WTC11 (cell line): ENCODE measurements at regions not wholly inside any gene's neighbourhood (a gene's known extent, or its start where the extent isn't known, plus 50 kb on each side); places are given as distances from the start of the nearest gene placed in this dataset.

Experiments
- ATAC-seq: fragments of 200-7000 bp; cut with Tn5 transposase; 2 replicates; pipeline ENCODE4 v1.10.0; 2021; ENCODE audit warnings: mild to moderate bottlenecking, moderate library complexity
- CTCF ChIA-PET: fragments of 300-600 bp; sonication (Branson Sonifier 250); formaldehyde crosslinking; loops from one replicate; lab custom pipeline; 2021; ENCODE audit warnings: antibody characterized with exemption; lab: Charles Lee
- POLR2A ChIA-PET: fragments of 350-600 bp; sonication (Branson Sonifier 250); formaldehyde crosslinking; loops from one replicate; lab custom pipeline; 2021; ENCODE audit warnings: antibody characterized with exemption; lab: Charles Lee
- DNase-seq: peaks from one replicate; pipeline ENCODE4 v3.0.0; 2021; ENCODE audit warnings: low spot score
- H3K27ac Mint-ChIP-seq: 2 replicates; pipeline ENCODE4 v1.8.0; 2021; ENCODE audit warnings: mixed read lengths
- H3K27me3 Mint-ChIP-seq: 2 replicates; pipeline ENCODE4 v1.8.0; 2021; ENCODE audit warnings: low read depth, mild to moderate bottlenecking, moderate library complexity, mixed read lengths
- H3K36me3 Mint-ChIP-seq: 2 replicates; pipeline ENCODE4 v1.8.0; 2021; ENCODE audit warnings: mixed read lengths
- H3K4me1 Mint-ChIP-seq: 2 replicates; pipeline ENCODE4 v1.8.0; 2022; ENCODE audit warnings: mixed read lengths
- H3K4me3 Mint-ChIP-seq: 2 replicates; pipeline ENCODE4 v1.8.0; 2021; ENCODE audit warnings: mild to moderate bottlenecking, moderate library complexity, mixed read lengths
- H3K9me3 Mint-ChIP-seq: 2 replicates; pipeline ENCODE4 v1.8.0; 2021; ENCODE audit warnings: mixed read lengths
- AR ChIP-seq: fragments of 250-450 bp; sonication (Bioruptor Pico); IDR thresholded peaks from 2 replicates; pipeline ENCODE4 v1.9.0; 2021; ENCODE audit warnings: mild to moderate bottlenecking
- ATF6 ChIP-seq: sonication (generic); formaldehyde crosslinking; IDR thresholded peaks from 2 replicates; pipeline ENCODE4 v1.8.1; 2023; ENCODE audit warnings: mild to moderate bottlenecking, missing genetic modification reagents
- CBFB ChIP-seq: sonication (generic); formaldehyde crosslinking; IDR thresholded peaks from 2 replicates; pipeline ENCODE4 v1.8.1; 2022; ENCODE audit warnings: mild to moderate bottlenecking, low read depth, missing genetic modification reagents
- CREB1 ChIP-seq: sonication (generic); formaldehyde crosslinking; IDR thresholded peaks from 2 replicates; pipeline ENCODE4 v1.8.0; 2023; ENCODE audit warnings: mild to moderate bottlenecking, missing genetic modification reagents
- ESRRA ChIP-seq: sonication (generic); formaldehyde crosslinking; IDR thresholded peaks from 2 replicates; pipeline ENCODE4 v1.8.1; 2022; ENCODE audit warnings: mild to moderate bottlenecking, missing genetic modification reagents, borderline replicate concordance
- FOXP4 ChIP-seq: sonication (generic); formaldehyde crosslinking; IDR thresholded peaks from 2 replicates; pipeline ENCODE4 v1.8.0; 2022; ENCODE audit warnings: mild to moderate bottlenecking, missing genetic modification reagents
- IRF2 ChIP-seq: sonication (generic); formaldehyde crosslinking; IDR thresholded peaks from 2 replicates; pipeline ENCODE4 v1.8.0; 2022; ENCODE audit warnings: low read depth, missing genetic modification reagents, borderline replicate concordance
- JUN ChIP-seq: sonication (generic); formaldehyde crosslinking; IDR thresholded peaks from 2 replicates; pipeline ENCODE4 v1.8.0; 2023; ENCODE audit warnings: mild to moderate bottlenecking, missing genetic modification reagents
- MAX ChIP-seq: sonication (generic); formaldehyde crosslinking; IDR thresholded peaks from 2 replicates; pipeline ENCODE4 v1.8.0; 2022; ENCODE audit warnings: mild to moderate bottlenecking, missing genetic modification reagents
- MLX ChIP-seq: sonication (generic); formaldehyde crosslinking; IDR thresholded peaks from 2 replicates; pipeline ENCODE4 v1.8.1; 2023; ENCODE audit warnings: mild to moderate bottlenecking, missing genetic modification reagents, moderate library complexity
- NFATC4 ChIP-seq: fragments of 250-450 bp; sonication (Bioruptor Pico); IDR thresholded peaks from 2 replicates; pipeline ENCODE4 v1.9.0; 2021; ENCODE audit warnings: mild to moderate bottlenecking
- NFYB ChIP-seq: sonication (generic); formaldehyde crosslinking; conservative IDR thresholded peaks from 2 replicates; pipeline ENCODE4 v1.8.0; 2022; ENCODE audit warnings: low read depth, missing genetic modification reagents
- OVOL2 ChIP-seq: fragments of 250-450 bp; sonication (Bioruptor Pico); IDR thresholded peaks from 2 replicates; pipeline ENCODE4 v1.9.0; 2021; ENCODE audit warnings: mild to moderate bottlenecking, borderline replicate concordance
- SMAD4 ChIP-seq: sonication (generic); formaldehyde crosslinking; IDR thresholded peaks from 2 replicates; pipeline ENCODE4 v1.8.0; 2022; ENCODE audit warnings: mild to moderate bottlenecking, missing genetic modification reagents
- SP1 ChIP-seq: sonication (generic); formaldehyde crosslinking; conservative IDR thresholded peaks from 2 replicates; pipeline ENCODE4 v1.8.1; 2022; ENCODE audit warnings: missing genetic modification reagents
- USF1 ChIP-seq: sonication (generic); formaldehyde crosslinking; IDR thresholded peaks from 2 replicates; pipeline ENCODE4 v1.8.0; 2022; ENCODE audit warnings: mild to moderate bottlenecking, missing genetic modification reagents
- ZNF219 ChIP-seq: sonication (generic); formaldehyde crosslinking; IDR thresholded peaks from 2 replicates; pipeline ENCODE4 v1.8.0; 2023; ENCODE audit warnings: missing genetic modification reagents, mild to moderate bottlenecking, borderline replicate concordance
- ZNF281 ChIP-seq: sonication (generic); formaldehyde crosslinking; IDR thresholded peaks from 2 replicates; pipeline ENCODE4 v1.8.0; 2023; ENCODE audit warnings: mild to moderate bottlenecking, missing genetic modification reagents

- DNase-seq = no peak
- Mint-ChIP-seq H3K36me3 (peaks cover 5% of the 10 kb centered on the region; the same call in 1 of the 2 replicates), H3K4me1 (0 out of 2 replicates have a peak, but pooled peaks cover 4% of the 10 kb centered on the region), H3K9me3 (peaks cover 38% of the 10 kb centered on the region), H3K27me3 (no peaks in the 10 kb centered on the region; the same call in 1 of the 2 replicates), H3K4me3 (no peak overlapping the region)
- CTCF ChIA-PET = no interaction called here
- ATAC-seq = no peak
- no peak for TF ChIP-seq SMAD4 (CRISPR knock-in tag)
- TF ChIP-seq NFYB = no peak
- no peak for TF ChIP-seq ESRRA (CRISPR knock-in tag)
- no peak for TF ChIP-seq ZNF281 (CRISPR knock-in tag)
- no peak for TF ChIP-seq IRF2 (CRISPR knock-in tag)
- no peak for TF ChIP-seq AR
- no peak for TF ChIP-seq CREB1
- TF ChIP-seq MAX (CRISPR knock-in tag) = no peak
- TF ChIP-seq ATF6 = no peak
- TF ChIP-seq OVOL2 (CRISPR knock-in tag) = no peak
- no peak for TF ChIP-seq MLX (CRISPR knock-in tag)
- no peak for TF ChIP-seq ZNF219
- TF ChIP-seq, all 79 proteins: peak for 0
- POLR2A ChIA-PET = no interaction called here
- no peak overlapping the region for H3K27ac Mint-ChIP-seq
These were observed 237.1 kb upstream of the AFDN start for GRCh38 chr6:167589615-167589940.

GRCh38 chr6:167590193-167590592, 236.5 kb upstream of the AFDN start:
- H3K9me3 Mint-ChIP-seq = peaks cover 33% of the 10 kb centered on the region
- ATAC-seq (no peak), DNase-seq (no peak)
- no peak overlapping the region for H3K4me3 Mint-ChIP-seq
- POLR2A ChIA-PET = no interaction called here
- no peak overlapping the region for H3K27ac Mint-ChIP-seq
- H3K36me3 Mint-ChIP-seq = peaks cover 5% of the 10 kb centered on the region; the same call in 1 of the 2 replicates
- H3K27me3 Mint-ChIP-seq = no peaks in the 10 kb centered on the region; the same call in 1 of the 2 replicates
- CTCF ChIA-PET = no interaction called here
- H3K4me1 Mint-ChIP-seq = 0 out of 2 replicates have a peak, but pooled peaks cover 4% of the 10 kb centered on the region
- TF ChIP-seq NFATC4 (CRISPR knock-in tag) = no peak
- no peak for TF ChIP-seq SP1 (CRISPR knock-in tag)
- TF ChIP-seq NFYB = no peak
- TF ChIP-seq CBFB (CRISPR knock-in tag) = no peak
- no peak for TF ChIP-seq JUN (CRISPR knock-in tag)
- TF ChIP-seq ZNF281 (CRISPR knock-in tag) = no peak
- TF ChIP-seq USF1 (CRISPR knock-in tag) = no peak
- TF ChIP-seq FOXP4 (CRISPR knock-in tag) = no peak
